Midbrain (tissue), 1 donor: ENCODE measurements at regions not wholly inside any gene's neighbourhood (a gene's known extent, or its start where the extent isn't known, plus 50 kb on each side); places are given as distances from the start of the nearest gene placed in this dataset.

Experiments used
- DNase-seq: peaks from one replicate; lab custom pipeline; 2025; lab: John Stamatoyannopoulos, UW

- DNase-seq = no peak
These were observed 112.6 kb upstream of the SORBS2 start for GRCh38 chr4:185924458-185925044.

GRCh38 chr4:185925910-185926360 lies 113.9 kb upstream of the SORBS2 start:
- no peak for DNase-seq

GRCh38 chr4:185931375-185931774 lies 119.4 kb upstream of the SORBS2 start:
- DNase-seq = no peak

GRCh38 chr4:185931986-185932385 lies 120.0 kb upstream of the SORBS2 start:
- no peak for DNase-seq

GRCh38 chr4:185932491-185932890 lies 120.5 kb upstream of the SORBS2 start:
- no peak for DNase-seq

GRCh38 chr4:185933078-185933581 lies 121.1 kb upstream of the SORBS2 start:
- no peak for DNase-seq

- DNase-seq = no peak
These were observed 124.8 kb upstream of the SORBS2 start for GRCh38 chr4:185936650-185937376.

GRCh38 chr4:185938654-185939053 lies 126.7 kb upstream of the SORBS2 start:
- no peak for DNase-seq

GRCh38 chr4:185941461-185941860 lies 127.5 kb upstream of the TLR3 start:
- no peak for DNase-seq

GRCh38 chr4:185945252-185945651 lies 123.7 kb upstream of the TLR3 start:
- no peak for DNase-seq

GRCh38 chr4:185945906-185946305 lies 123.0 kb upstream of the TLR3 start:
- no peak for DNase-seq

- no peak for DNase-seq
These were observed 118.1 kb upstream of the TLR3 start for GRCh38 chr4:185950891-185951290.

- no peak for DNase-seq
These were observed 113.7 kb upstream of the TLR3 start for GRCh38 chr4:185955151-185955770.

GRCh38 chr4:185955826-185956543 lies 113.0 kb upstream of the TLR3 start:
- DNase-seq = peak; percentile 13

GRCh38 chr4:185956544-185956940 lies 112.4 kb upstream of the TLR3 start:
- DNase-seq = no peak

GRCh38 chr4:185958094-185958747 lies 110.7 kb upstream of the TLR3 start:
- DNase-seq = no peak

- no peak for DNase-seq
These were observed 103.3 kb upstream of the TLR3 start for GRCh38 chr4:185965426-185966384.

GRCh38 chr4:185966549-185966948 lies 102.4 kb upstream of the TLR3 start:
- no peak for DNase-seq

- DNase-seq = no peak
These were observed 101.8 kb upstream of the TLR3 start for GRCh38 chr4:185966997-185967775.

GRCh38 chr4:185969657-185970056 lies 99.3 kb upstream of the TLR3 start:
- DNase-seq = no peak
